ENCODE measurements at regions not wholly inside any gene's neighbourhood (a gene's known extent, or its start where the extent isn't known, plus 50 kb on each side); places are given as distances from the start of the nearest gene placed in this dataset.

DNA sequence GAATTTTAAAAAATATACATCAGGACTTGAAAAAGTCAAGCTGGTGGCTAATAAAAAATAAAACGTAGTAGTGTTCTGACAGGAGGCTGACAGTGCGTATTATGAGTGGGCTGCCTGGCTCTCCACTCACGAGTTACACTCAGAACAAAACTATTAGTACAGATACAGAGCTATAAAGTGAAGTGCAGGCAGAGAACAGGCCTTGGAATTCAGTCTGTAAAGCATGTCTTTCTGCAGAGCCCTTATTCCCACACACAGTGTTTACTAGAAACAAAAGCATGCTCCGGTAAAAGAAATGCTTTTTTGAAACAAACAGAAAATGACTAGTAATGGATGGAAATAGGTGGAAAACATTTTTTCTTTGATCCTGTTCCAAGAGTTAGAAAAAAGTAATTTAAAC, 334.7 kb downstream of the DIRAS2 start:
- TF ChIP-seq, protein P1, sequence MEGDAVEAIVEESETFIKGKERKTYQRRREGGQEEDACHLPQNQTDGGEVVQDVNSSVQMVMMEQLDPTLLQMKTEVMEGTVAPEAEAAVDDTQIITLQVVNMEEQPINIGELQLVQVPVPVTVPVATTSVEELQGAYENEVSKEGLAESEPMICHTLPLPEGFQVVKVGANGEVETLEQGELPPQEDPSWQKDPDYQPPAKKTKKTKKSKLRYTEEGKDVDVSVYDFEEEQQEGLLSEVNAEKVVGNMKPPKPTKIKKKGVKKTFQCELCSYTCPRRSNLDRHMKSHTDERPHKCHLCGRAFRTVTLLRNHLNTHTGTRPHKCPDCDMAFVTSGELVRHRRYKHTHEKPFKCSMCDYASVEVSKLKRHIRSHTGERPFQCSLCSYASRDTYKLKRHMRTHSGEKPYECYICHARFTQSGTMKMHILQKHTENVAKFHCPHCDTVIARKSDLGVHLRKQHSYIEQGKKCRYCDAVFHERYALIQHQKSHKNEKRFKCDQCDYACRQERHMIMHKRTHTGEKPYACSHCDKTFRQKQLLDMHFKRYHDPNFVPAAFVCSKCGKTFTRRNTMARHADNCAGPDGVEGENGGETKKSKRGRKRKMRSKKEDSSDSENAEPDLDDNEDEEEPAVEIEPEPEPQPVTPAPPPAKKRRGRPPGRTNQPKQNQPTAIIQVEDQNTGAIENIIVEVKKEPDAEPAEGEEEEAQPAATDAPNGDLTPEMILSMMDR (conservative IDR thresholded peaks at IDR 0.05), result no peak
- no peak overlapping the region for H3K4me3 ChIP-seq (ENCODE audit: low read length)
- H3K27ac ChIP-seq (ENCODE audit: low read depth, low read length), result no peak overlapping the region
- no peak overlapping the region for H3K9ac ChIP-seq (ENCODE audit: extremely low read depth, low read length, poor library complexity, severe bottlenecking)
- H3K27ac Mint-ChIP-seq, result no peak overlapping the region
- H3K4me1 Mint-ChIP-seq, result peaks cover 2% of the 10 kb centered on the region
- H3K36me3 ChIP-seq (ENCODE audit: control insufficient read depth, insufficient read depth, low read length), result no peaks in the 10 kb centered on the region
- peaks cover 1% of the 10 kb centered on the region for H3K27me3 Mint-ChIP-seq (ENCODE audit: insufficient read depth)
- H3K4me1 ChIP-seq (ENCODE audit: control insufficient read depth, insufficient read depth, low read length), result no peaks in the 10 kb centered on the region
- no peaks in the 10 kb centered on the region for H3K9me3 ChIP-seq (ENCODE audit: control insufficient read depth, low read length)
- H3K4me3 Mint-ChIP-seq, result no peak overlapping the region
- WGBS, 2 experiments (ENCODE audit: insufficient coverage in 1 of 2, insufficient read length in 1 of 2), result 95% methylated on average over 4 of the region's 4 CpGs; no CpG with 5 or more reads in 1 of the 2 experiments
- DNase-seq, result no peak
- H3K27me3 ChIP-seq (ENCODE audit: control insufficient read depth, insufficient read depth, low read length, poor library complexity, severe bottlenecking), result no peaks in the 10 kb centered on the region
- H3K9me3 Mint-ChIP-seq, result no peaks in the 10 kb centered on the region
- H3K36me3 Mint-ChIP-seq (ENCODE audit: low read depth), result no peaks in the 10 kb centered on the region

DNA sequence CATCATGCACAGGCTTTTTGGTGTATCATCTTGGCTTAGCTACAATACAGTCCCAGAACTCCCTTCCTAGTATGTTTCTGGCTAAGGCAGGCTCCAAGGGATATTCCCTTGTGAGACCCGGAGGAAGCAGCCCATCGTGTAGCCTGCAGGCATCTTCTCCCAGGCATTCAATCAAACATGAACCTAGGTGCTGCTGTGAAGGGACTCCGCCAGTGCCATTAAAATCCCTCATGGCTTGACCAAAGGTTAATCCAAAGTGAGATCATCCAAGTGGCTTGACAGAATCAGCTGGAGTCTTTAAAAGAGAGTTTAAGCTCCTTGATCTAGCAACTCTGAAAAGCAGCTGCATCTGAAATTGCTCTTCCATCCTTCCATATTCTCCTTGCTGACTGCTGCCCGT, 333.9 kb downstream of the DIRAS2 start:
- WGBS, 2 experiments (ENCODE audit: insufficient coverage in 1 of 2, insufficient read length in 1 of 2), result 94% methylated on average over 4 of the region's 4 CpGs; no CpG with 5 or more reads in 1 of the 2 experiments
- no peak overlapping the region for H3K27ac Mint-ChIP-seq
- no peaks in the 10 kb centered on the region for H3K36me3 Mint-ChIP-seq (ENCODE audit: low read depth)
- DNase-seq, result no peak
- H3K9me3 Mint-ChIP-seq, result no peaks in the 10 kb centered on the region
- no peaks in the 10 kb centered on the region for H3K36me3 ChIP-seq (ENCODE audit: control insufficient read depth, insufficient read depth, low read length)
- H3K27ac ChIP-seq (ENCODE audit: low read depth, low read length), result no peak overlapping the region
- no peaks in the 10 kb centered on the region for H3K9me3 ChIP-seq (ENCODE audit: control insufficient read depth, low read length)
- H3K9ac ChIP-seq (ENCODE audit: extremely low read depth, low read length, poor library complexity, severe bottlenecking), result no peak overlapping the region
- H3K4me3 Mint-ChIP-seq, result no peak overlapping the region
- peaks cover 1% of the 10 kb centered on the region for H3K27me3 Mint-ChIP-seq (ENCODE audit: insufficient read depth)
- H3K4me3 ChIP-seq (ENCODE audit: low read length), result no peak overlapping the region
- TF ChIP-seq, protein P1 (conservative IDR thresholded peaks at IDR 0.05), result no peak
- H3K27me3 ChIP-seq (ENCODE audit: control insufficient read depth, insufficient read depth, low read length, poor library complexity, severe bottlenecking), result no peaks in the 10 kb centered on the region
- H3K4me1 ChIP-seq (ENCODE audit: control insufficient read depth, insufficient read depth, low read length), result no peaks in the 10 kb centered on the region
- H3K4me1 Mint-ChIP-seq, result peaks cover 2% of the 10 kb centered on the region

DNA sequence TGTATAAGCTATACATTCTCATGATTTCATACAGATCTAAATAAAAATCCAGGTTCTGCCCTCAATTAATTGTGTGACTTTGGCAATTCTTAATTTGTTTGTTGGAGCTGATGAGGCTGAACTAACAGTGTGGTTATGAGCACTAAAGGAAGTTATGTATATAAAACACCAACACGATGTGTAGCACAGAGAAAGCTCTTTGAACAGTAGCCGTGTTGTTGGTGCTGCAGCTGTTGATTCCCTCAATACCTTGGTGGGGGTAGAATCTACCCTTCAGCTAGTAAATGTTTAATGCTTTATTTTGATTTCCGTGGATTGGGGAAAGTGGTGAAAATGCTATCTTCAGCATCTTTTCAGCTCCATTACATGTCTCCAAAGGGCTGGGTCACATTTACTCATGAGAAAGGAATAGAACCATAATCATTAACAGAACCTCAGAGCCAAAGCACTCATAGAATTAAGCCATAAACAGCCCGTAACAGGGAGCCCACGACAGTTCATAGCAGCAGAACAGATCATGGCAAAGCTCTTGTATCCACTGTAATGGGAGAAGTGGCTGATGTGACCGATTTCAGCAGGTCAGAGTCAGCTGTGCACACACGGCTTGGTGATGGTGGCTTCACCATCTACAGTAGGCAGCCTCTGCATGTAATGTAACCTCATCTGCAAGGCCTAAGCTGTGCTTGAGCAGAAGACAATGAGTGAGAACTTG, 332.7 kb downstream of the DIRAS2 start:
- peaks cover 1% of the 10 kb centered on the region for H3K27me3 Mint-ChIP-seq (ENCODE audit: insufficient read depth)
- Histone ChIP-seq H3K4me3 (ENCODE audit: low read length) (no peak overlapping the region), H3K4me1 (ENCODE audit: control insufficient read depth, insufficient read depth, low read length) (no peaks in the 10 kb centered on the region), H3K27me3 (ENCODE audit: control insufficient read depth, insufficient read depth, low read length, poor library complexity, severe bottlenecking) (no peaks in the 10 kb centered on the region), H3K36me3 (ENCODE audit: control insufficient read depth, insufficient read depth, low read length) (no peaks in the 10 kb centered on the region), H3K27ac (ENCODE audit: low read depth, low read length) (no peak overlapping the region), H3K9ac (ENCODE audit: extremely low read depth, low read length, poor library complexity, severe bottlenecking) (no peak overlapping the region), H3K9me3 (ENCODE audit: control insufficient read depth, low read length) (no peaks in the 10 kb centered on the region)
- H3K27ac Mint-ChIP-seq, result no peak overlapping the region
- H3K36me3 Mint-ChIP-seq (ENCODE audit: low read depth), result no peaks in the 10 kb centered on the region
- WGBS, 2 experiments (ENCODE audit: insufficient coverage in 1 of 2, insufficient read length in 1 of 2), result 92 to 100% methylated on average over 3 to 7 of the region's 7 CpGs
- peaks cover 2% of the 10 kb centered on the region for H3K4me1 Mint-ChIP-seq
- TF ChIP-seq, protein P1 (conservative IDR thresholded peaks at IDR 0.05), result no peak
- no peaks in the 10 kb centered on the region for H3K9me3 Mint-ChIP-seq
- no peak overlapping the region for H3K4me3 Mint-ChIP-seq
- no peak for DNase-seq

Data from endodermal cell (in vitro differentiated cells).